HCT116 (cell line): ENCODE measurements at regions not wholly inside any gene's neighbourhood (a gene's known extent, or its start where the extent isn't known, plus 50 kb on each side); places are given as distances from the start of the nearest gene placed in this dataset.

Experiments
- ATAC-seq: fragments of 200-7000 bp; cut with Tn5 transposase; 2 replicates; pipeline ENCODE4 v1.9.1; 2020; ENCODE audit warnings: mild to moderate bottlenecking, moderate library complexity
- BruUV-seq: library from RNA; stranded (reverse); fragments of 400-500 nt; replicated peaks from 2 replicates; lab custom pipeline; 2021; lab: Mats Ljungman, UMichigan
- CTCF ChIA-PET: fragments of 300-600 bp; sonication (Branson Sonifier 250); formaldehyde crosslinking; loops from one replicate; lab custom pipeline; 2021; ENCODE audit warnings: antibody characterized with exemption; lab: Charles Lee
- POLR2A ChIA-PET: fragments of 300-600, 350-600 bp; sonication (Branson Sonifier 250); formaldehyde crosslinking; loops from one replicate; lab custom pipeline; 2021; ENCODE audit warnings: antibody characterized with exemption; lab: Charles Lee
- RAD21 ChIA-PET, 2 experiments: fragments of 300-600 bp; sonication (Branson Sonifier 250); formaldehyde crosslinking; loops; one replicate each; lab custom pipeline; 2023; ENCODE audit warnings: low total read pairs in 2 of 2; ENCODE audit not compliant: uncharacterized antibody in 2 of 2, unreplicated experiment in 2 of 2, low non-redundant PET in 1 of 2; lab: Charles Lee
- DNase-seq: peaks from one replicate; pipeline ENCODE4 v3.0.0-alpha.2; 2010; ENCODE audit warnings: low read depth, low spot score
- H2AFZ ChIP-seq: fragments of 200-600 bp; shearing (Covaris generic), sonication (generic); 2 replicates; pipeline ENCODE4 v1.6.1; 2017; ENCODE audit warnings: low read depth, mixed run types, mixed read lengths, antibody characterized with exemption, low read length; ENCODE audit not compliant: poor library complexity, severe bottlenecking
- H3K27ac ChIP-seq: 2 replicates; pipeline ENCODE4 v1.5.1; 2012; ENCODE audit warnings: low read depth, low read length
- H3K27me3 ChIP-seq: fragments of 200-600 bp; sonication (generic); 2 replicates; pipeline ENCODE4 v1.6.1; 2016; ENCODE audit warnings: mixed run types, low read length, mixed read lengths; ENCODE audit not compliant: insufficient read depth
- H3K36me3 ChIP-seq, 2 experiments: fragments of 200-500 bp in 1 of 2; fragments of 200-600 bp in 1 of 2; sonication (Bioruptor generic) in 1 of 2; sonication (generic) in 1 of 2; 2 replicates each; pipeline versions ENCODE4 v1.5.1 to v1.6.1; 2014 to 2016; ENCODE audit warnings: low read length in 2 of 2, inconsistent platforms in 1 of 2, mixed read lengths in 1 of 2, mixed run types in 1 of 2; ENCODE audit not compliant: insufficient read depth in 2 of 2, control insufficient read depth in 1 of 2
- H3K4me1 ChIP-seq, 2 experiments: fragments of 200-600 bp in 1 of 2; sonication (generic) in 1 of 2; 2 replicates each; pipeline versions ENCODE4 v1.5.1 to v1.6.1; 2012 to 2017; ENCODE audit warnings: low read length in 2 of 2, inconsistent platforms in 1 of 2, mild to moderate bottlenecking in 1 of 2, mixed read lengths in 1 of 2, mixed run types in 1 of 2, moderate library complexity in 1 of 2; ENCODE audit not compliant: insufficient read depth in 2 of 2, control insufficient read depth in 1 of 2
- H3K4me2 ChIP-seq: fragments of 200-600 bp; sonication (generic); 2 replicates; pipeline ENCODE4 v1.6.1; 2017; ENCODE audit warnings: mixed run types, low read length, mixed read lengths
- H3K4me3 ChIP-seq, 2 experiments: fragments of 200-600 bp in 1 of 2; sonication (generic) in 1 of 2; replicated peaks in 1 of 2; 2 replicates each; pipeline ENCODE4 v1.5.1; 2011 to 2016; ENCODE audit warnings: low read length in 2 of 2, control low read depth in 1 of 2, low read depth in 1 of 2, mild to moderate bottlenecking in 1 of 2, mixed read lengths in 1 of 2, mixed run types in 1 of 2
- H3K79me2 ChIP-seq: fragments of 200-600 bp; sonication (generic); 2 replicates; pipeline ENCODE4 v1.6.1; 2017; ENCODE audit warnings: mild to moderate bottlenecking, mixed run types, low read length, moderate library complexity, mixed read lengths; ENCODE audit not compliant: insufficient read depth
- H3K9ac ChIP-seq: fragments of 200-600 bp; sonication (generic); 2 replicates; pipeline ENCODE4 v1.6.1; 2016; ENCODE audit warnings: low read length, mixed read lengths
- H3K9me2 ChIP-seq: fragments of 200-600 bp; sonication (generic), shearing (Covaris generic); 2 replicates; pipeline ENCODE4 v1.6.1; 2017; ENCODE audit warnings: mixed run types, mild to moderate bottlenecking, moderate library complexity; ENCODE audit not compliant: insufficient read depth
- H3K9me3 ChIP-seq, 2 experiments: fragments of 200-500 bp in 1 of 2; fragments of 200-600 bp in 1 of 2; sonication (Bioruptor generic) in 1 of 2; sonication (generic) in 1 of 2; 2 replicates each; pipeline ENCODE4 v1.6.1; 2014 to 2017; ENCODE audit warnings: low read length in 2 of 2, mixed read lengths in 2 of 2, inconsistent platforms in 1 of 2, low read depth in 1 of 2, mild to moderate bottlenecking in 1 of 2, mixed run types in 1 of 2, moderate library complexity in 1 of 2; ENCODE audit not compliant: control insufficient read depth in 1 of 2, insufficient read depth in 1 of 2
- H4K20me1 ChIP-seq: fragments of 200-600 bp; sonication (generic), shearing (Covaris generic); 2 replicates; pipeline ENCODE4 v1.6.1; 2017; ENCODE audit warnings: mixed run types, mild to moderate bottlenecking, moderate library complexity; ENCODE audit not compliant: insufficient read depth
- ATF3 ChIP-seq: IDR thresholded peaks from 2 replicates; pipeline ENCODE4 v1.6.1; 2012
- CTCF ChIP-seq, 3 experiments: fragments of 200-600 bp in 1 of 3; sonication (generic) in 1 of 3; IDR thresholded peaks in 2 of 3; conservative IDR thresholded peaks in 1 of 3; 2 replicates each; pipeline ENCODE4 v1.5.1; 2012 to 2017; ENCODE audit warnings: low read depth in 2 of 3, low read length in 2 of 3, antibody characterized with exemption in 1 of 3, borderline replicate concordance in 1 of 3, control low read depth in 1 of 3, mild to moderate bottlenecking in 1 of 3, mixed read lengths in 1 of 3, mixed run types in 1 of 3, moderate library complexity in 1 of 3; ENCODE audit not compliant: insufficient read depth in 1 of 3
- ELF1 ChIP-seq: IDR thresholded peaks from 2 replicates; pipeline ENCODE4 v1.6.1; 2012; ENCODE audit warnings: low read depth, borderline replicate concordance
- EZH2phosphoT487 ChIP-seq: fragments of 200-600 bp; IDR thresholded peaks from 2 replicates; pipeline ENCODE4 v1.6.1; 2018; ENCODE audit warnings: antibody characterized with exemption, borderline replicate concordance
- FOSL1 ChIP-seq: IDR thresholded peaks from 2 replicates; pipeline ENCODE4 v1.6.1; 2012; ENCODE audit warnings: low read depth
- JUND ChIP-seq: IDR thresholded peaks from 2 replicates; pipeline ENCODE4 v1.6.1; 2012
- MAX ChIP-seq: IDR thresholded peaks from 2 replicates; pipeline ENCODE4 v1.6.1; 2012
- POLR2A ChIP-seq: IDR thresholded peaks from 2 replicates; pipeline ENCODE4 v1.7.0; 2011; ENCODE audit warnings: borderline replicate concordance; ENCODE audit not compliant: insufficient read depth, insufficient read length; ENCODE audit errors: extremely low read depth
- RAD21 ChIP-seq: IDR thresholded peaks from 2 replicates; pipeline ENCODE4 v1.6.1; 2012; ENCODE audit warnings: low read depth, mild to moderate bottlenecking
- SIN3A ChIP-seq: IDR thresholded peaks from 2 replicates; pipeline ENCODE4 v1.6.1; 2012; ENCODE audit warnings: low read depth
- ZBTB33 ChIP-seq: IDR thresholded peaks from 2 replicates; pipeline ENCODE4 v1.6.1; 2011; ENCODE audit warnings: mild to moderate bottlenecking, low read length, moderate library complexity; ENCODE audit not compliant: insufficient replicate concordance; ENCODE audit errors: extremely low read depth
- ZFX ChIP-seq: fragments of 450-650 bp; IDR thresholded peaks from 2 replicates; pipeline ENCODE4 v1.6.1; 2017
- ZNF274 ChIP-seq: fragments of 200-500 bp; sonication (Bioruptor generic); IDR thresholded peaks from 2 replicates; pipeline ENCODE4 v1.6.1; 2014; ENCODE audit warnings: mild to moderate bottlenecking, low read depth, low read length, inconsistent platforms
- intact Hi-C: fragments of 100-400 bp; cut with micrococcal nuclease; formaldehyde crosslinking; loops from 2 replicates; pipeline ENCODE4 v1.10.0; 2022

GRCh38 chr20:55439070-55439469 lies 566.2 kb downstream of the CBLN4 start:
- H3K9ac ChIP-seq: no peak overlapping the region
- intact Hi-C loops: no loop called here
- H3K9me3 ChIP-seq: peaks cover 16% of the 10 kb centered on the region in 2 experiments; a peak in 2 of 4 replicates
- H3K36me3 ChIP-seq: no peaks in the 10 kb centered on the region
- no TSS peak for BruUV-seq
- ChIA-PET RAD21 (no interaction called here), CTCF (no interaction called here), POLR2A (no interaction called here)
- ATAC-seq: no peak
- no peaks in the 10 kb centered on the region for H3K79me2 ChIP-seq
- no peak overlapping the region for H2AFZ ChIP-seq
- H4K20me1 ChIP-seq: no peaks in the 10 kb centered on the region
- H3K27me3 ChIP-seq: no peaks in the 10 kb centered on the region
- H3K9me2 ChIP-seq: no peaks in the 10 kb centered on the region
- no peak overlapping the region for H3K4me2 ChIP-seq
- H3K4me1 ChIP-seq: no peaks in the 10 kb centered on the region
- no peak for TF ChIP-seq ATF3
- TF ChIP-seq CTCF (IDR thresholded peaks at IDR 0.05 in 2 of 3, conservative IDR thresholded peaks at IDR 0.05 in 1 of 3; ENCODE audit: borderline replicate concordance in 1 of 3, insufficient read depth in 1 of 3, low read depth in 2 of 3, low read length in 2 of 3): no peak
- TF ChIP-seq RAD21: no peak
- no peak for TF ChIP-seq FOSL1
- no peak for TF ChIP-seq JUND
- no peak for TF ChIP-seq EZH2phosphoT487
- no peak for TF ChIP-seq ZFX
- TF ChIP-seq ZBTB33: no peak
- TF ChIP-seq ELF1: no peak
- no peak for TF ChIP-seq MAX
- TF ChIP-seq POLR2A: no peak
- no peak for TF ChIP-seq SIN3A
- TF ChIP-seq ZNF274: no peak
- H3K27ac ChIP-seq: no peak overlapping the region
- no peak overlapping the region for H3K4me3 ChIP-seq
- DNase-seq: no peak
